H9 (cell line): ENCODE measurements at regions not wholly inside any gene's neighbourhood (a gene's known extent, or its start where the extent isn't known, plus 50 kb on each side); places are given as distances from the start of the nearest gene placed in this dataset.

Source experiments
- DNase-seq: peaks from one replicate; pipeline ENCODE4 v3.0.0-alpha.2; 2017
- H2AFZ ChIP-seq: one replicate; pipeline ENCODE4 v1.6.1; 2013; ENCODE audit warnings: mild to moderate bottlenecking, low read length, control low read depth, moderate library complexity
- H2AK5ac ChIP-seq: 2 replicates; pipeline ENCODE4 v1.6.1; 2013; ENCODE audit warnings: low read length, control low read depth, mixed read lengths; ENCODE audit not compliant: insufficient read length
- H2BK120ac ChIP-seq: one replicate; pipeline ENCODE4 v1.6.1; 2013; ENCODE audit warnings: low read depth, mild to moderate bottlenecking, low read length, control low read depth, inconsistent platforms; ENCODE audit not compliant: poor library complexity, severe bottlenecking
- H2BK12ac ChIP-seq: 2 replicates; pipeline ENCODE4 v1.6.1; 2013; ENCODE audit warnings: low read length, control low read depth, mixed read lengths, low read depth; ENCODE audit not compliant: insufficient read length
- H2BK15ac ChIP-seq: 2 replicates; pipeline ENCODE4 v1.6.1; 2013; ENCODE audit warnings: low read depth, low read length, control low read depth
- H2BK20ac ChIP-seq: one replicate; pipeline ENCODE4 v1.6.1; 2013; ENCODE audit warnings: low read depth, mild to moderate bottlenecking, low read length, control low read depth, inconsistent platforms; ENCODE audit not compliant: poor library complexity, severe bottlenecking
- H2BK5ac ChIP-seq: 2 replicates; pipeline ENCODE4 v1.6.1; 2013; ENCODE audit warnings: low read length, control low read depth, mixed read lengths; ENCODE audit not compliant: insufficient read length
- H3K14ac ChIP-seq: 2 replicates; pipeline ENCODE4 v1.6.1; 2013; ENCODE audit warnings: low read length, control low read depth; ENCODE audit not compliant: insufficient read depth
- H3K18ac ChIP-seq: 2 replicates; pipeline ENCODE4 v1.6.1; 2013; ENCODE audit warnings: low read depth, mild to moderate bottlenecking, mixed read lengths, low read length, control low read depth; ENCODE audit not compliant: insufficient read length
- H3K23ac ChIP-seq: 2 replicates; pipeline ENCODE4 v1.6.1; 2013; ENCODE audit warnings: low read length, control low read depth, mixed read lengths, low read depth; ENCODE audit not compliant: insufficient read length
- H3K23me2 ChIP-seq: 2 replicates; pipeline ENCODE4 v1.6.1; 2013; ENCODE audit warnings: low read depth, mild to moderate bottlenecking, mixed read lengths, low read length, control low read depth; ENCODE audit not compliant: insufficient read length, poor library complexity, severe bottlenecking
- H3K27ac ChIP-seq: 2 replicates; pipeline ENCODE4 v1.5.1; 2013; ENCODE audit warnings: low read length, control low read depth, mixed read lengths, low read depth; ENCODE audit not compliant: insufficient read length
- H3K27me3 ChIP-seq: 2 replicates; pipeline ENCODE4 v1.6.1; 2013; ENCODE audit warnings: low read length, control low read depth, inconsistent platforms; ENCODE audit not compliant: insufficient read depth
- H3K4ac ChIP-seq: 2 replicates; pipeline ENCODE4 v1.6.1; 2013; ENCODE audit warnings: low read depth, mild to moderate bottlenecking, control low read depth, inconsistent platforms, low read length, moderate library complexity
- H3K4me1 ChIP-seq: 2 replicates; pipeline ENCODE4 v1.6.1; 2013; ENCODE audit warnings: low read length, control low read depth, inconsistent platforms; ENCODE audit not compliant: insufficient read depth
- H3K4me2 ChIP-seq: 2 replicates; pipeline ENCODE4 v1.6.1; 2013; ENCODE audit warnings: low read length, control low read depth, mixed read lengths; ENCODE audit not compliant: insufficient read length, insufficient read depth
- H3K56ac ChIP-seq: 2 replicates; pipeline ENCODE4 v1.6.1; 2013; ENCODE audit warnings: low read depth, mild to moderate bottlenecking, mixed read lengths, low read length, control low read depth; ENCODE audit not compliant: insufficient read length
- H3K79me1 ChIP-seq: 2 replicates; pipeline ENCODE4 v1.6.1; 2013; ENCODE audit warnings: low read depth, mild to moderate bottlenecking, moderate library complexity, low read length, control low read depth, inconsistent platforms; ENCODE audit not compliant: insufficient read depth, poor library complexity, severe bottlenecking
- H3K79me2 ChIP-seq: 2 replicates; pipeline ENCODE4 v1.6.1; 2013; ENCODE audit warnings: low read length, control low read depth, inconsistent platforms; ENCODE audit not compliant: insufficient read depth
- H3K9ac ChIP-seq: 2 replicates; pipeline ENCODE4 v1.6.1; 2013; ENCODE audit warnings: low read length, control low read depth, mixed read lengths; ENCODE audit not compliant: insufficient read length; ENCODE audit errors: extremely low read depth
- H3K9me3 ChIP-seq: one replicate; pipeline ENCODE4 v1.6.1; 2013; ENCODE audit warnings: low read depth, low read length, inconsistent platforms; ENCODE audit not compliant: control insufficient read depth
- H3T11ph ChIP-seq: one replicate; pipeline ENCODE4 v1.6.1; 2013; ENCODE audit warnings: mild to moderate bottlenecking, low read length, control low read depth, inconsistent platforms
- H4K20me1 ChIP-seq: one replicate; pipeline ENCODE4 v1.6.1; 2013; ENCODE audit not compliant: control insufficient read depth, insufficient read length, insufficient read depth
- H4K5ac ChIP-seq: 2 replicates; pipeline ENCODE4 v1.6.1; 2013; ENCODE audit warnings: low read depth, mild to moderate bottlenecking, mixed read lengths, low read length, control low read depth; ENCODE audit not compliant: insufficient read length
- H4K8ac ChIP-seq: replicated peaks from 2 replicates; pipeline ENCODE4 v1.6.1; 2013; ENCODE audit warnings: low read length, control low read depth, mixed read lengths, low read depth; ENCODE audit not compliant: insufficient read length
- H4K91ac ChIP-seq: 2 replicates; pipeline ENCODE4 v1.6.1; 2013; ENCODE audit warnings: low read depth, mild to moderate bottlenecking, moderate library complexity, mixed read lengths, low read length, control low read depth; ENCODE audit not compliant: insufficient read length
- H3K27ac Mint-ChIP-seq, 3 experiments: 2 replicates in 2 of 3; 3 replicates in 1 of 3; pipeline ENCODE4 v1.8.0; 2020 to 2021; ENCODE audit warnings: mixed read lengths in 3 of 3, mild to moderate bottlenecking in 1 of 3, moderate library complexity in 1 of 3
- H3K27me3 Mint-ChIP-seq: 2 replicates; pipeline ENCODE4 v1.8.0; 2021; ENCODE audit warnings: low read depth, mild to moderate bottlenecking, moderate library complexity, mixed read lengths
- H3K36me3 Mint-ChIP-seq, 3 experiments: 2 replicates in 2 of 3; 3 replicates in 1 of 3; pipeline ENCODE4 v1.8.0; 2020 to 2021; ENCODE audit warnings: low read depth in 3 of 3, mixed read lengths in 3 of 3; ENCODE audit not compliant: insufficient read depth in 1 of 3
- H3K4me1 Mint-ChIP-seq, 2 experiments: 2 replicates each; pipeline ENCODE4 v1.8.0; 2020; ENCODE audit warnings: mixed read lengths in 2 of 2
- H3K4me3 Mint-ChIP-seq, 2 experiments: 2 replicates in 1 of 2; 3 replicates in 1 of 2; pipeline ENCODE4 v1.8.0; 2020 to 2021; ENCODE audit warnings: mild to moderate bottlenecking in 2 of 2, mixed read lengths in 2 of 2, moderate library complexity in 1 of 2
- H3K9me3 Mint-ChIP-seq, 2 experiments: 2 replicates in 1 of 2; 3 replicates in 1 of 2; pipeline ENCODE4 v1.8.0; 2020; ENCODE audit warnings: mild to moderate bottlenecking in 2 of 2, mixed read lengths in 2 of 2, moderate library complexity in 1 of 2
- WGBS: extraction: QIAGEN DNeasy Blood & Tissue Kit; methylation state at CpG from one replicate; pipeline ENCODE4 v1.1.7; 2013; ENCODE audit warnings: missing lambda C conversion rate, low lambda C conversion rate, mixed read lengths; ENCODE audit not compliant: insufficient read length; ENCODE audit errors: extremely low coverage; 5-methylcytosine and 5-hydroxymethylcytosine counted together
- TF ChIP-seq, protein P1 (sequence below): fragments of 200-600 bp; sonication (generic); conservative IDR thresholded peaks from 3 replicates; pipeline ENCODE4 v1.8.0; 2021; ENCODE audit warnings: antibody characterized with exemption, mild to moderate bottlenecking

DNA sequence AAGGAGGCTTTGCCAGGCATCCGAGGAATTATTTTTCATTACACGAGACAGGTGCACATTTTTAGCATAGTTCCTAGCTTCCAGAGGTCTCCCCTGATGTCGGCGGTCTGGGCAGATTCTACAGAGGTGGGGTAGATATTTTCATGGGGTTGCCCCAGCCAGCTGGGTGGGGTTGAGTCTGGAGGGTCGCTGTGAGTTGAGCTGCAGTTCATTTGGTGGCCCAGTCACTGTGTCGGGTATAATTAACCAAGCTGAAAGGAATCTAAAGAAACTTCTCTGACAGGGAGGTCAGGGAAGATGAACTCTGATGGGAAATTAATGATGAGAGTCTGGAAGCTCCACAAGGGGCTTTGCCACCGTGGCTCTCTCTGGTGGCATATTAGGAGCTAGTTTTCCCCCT is 233.7 kb upstream of the NAV2 start:
- Histone ChIP-seq H3K23ac (no peak overlapping the region), H3K18ac (no peak overlapping the region), H3K4ac (no peak overlapping the region), H3T11ph (no peak overlapping the region), H3K14ac (no peak overlapping the region), H3K23me2 (no peaks in the 10 kb centered on the region), H3K27ac (no peak overlapping the region), H2AFZ (no peak overlapping the region), H2BK5ac (no peak overlapping the region), H2BK12ac (no peak overlapping the region), H3K9ac (no peak overlapping the region), H3K4me1 (0 out of 2 replicates have a peak, but pooled peaks cover 2% of the 10 kb centered on the region), H2AK5ac (no peak overlapping the region), H2BK120ac (no peak overlapping the region), H3K27me3 (no peaks in the 10 kb centered on the region), H2BK15ac (no peak overlapping the region), H2BK20ac (no peak overlapping the region), H3K79me2 (no peaks in the 10 kb centered on the region), H4K20me1 (no peaks in the 10 kb centered on the region), H3K9me3 (no peaks in the 10 kb centered on the region), H3K4me2 (no peak overlapping the region), H3K56ac (no peak overlapping the region), H4K8ac (no peak overlapping the region), H4K91ac (no peak overlapping the region), H3K79me1 (no peaks in the 10 kb centered on the region), H4K5ac (no peak overlapping the region)
- H3K4me1 Mint-ChIP-seq, result peaks cover 11 to 18% of the 10 kb centered on the region in 2 experiments
- TF ChIP-seq, protein P1, sequence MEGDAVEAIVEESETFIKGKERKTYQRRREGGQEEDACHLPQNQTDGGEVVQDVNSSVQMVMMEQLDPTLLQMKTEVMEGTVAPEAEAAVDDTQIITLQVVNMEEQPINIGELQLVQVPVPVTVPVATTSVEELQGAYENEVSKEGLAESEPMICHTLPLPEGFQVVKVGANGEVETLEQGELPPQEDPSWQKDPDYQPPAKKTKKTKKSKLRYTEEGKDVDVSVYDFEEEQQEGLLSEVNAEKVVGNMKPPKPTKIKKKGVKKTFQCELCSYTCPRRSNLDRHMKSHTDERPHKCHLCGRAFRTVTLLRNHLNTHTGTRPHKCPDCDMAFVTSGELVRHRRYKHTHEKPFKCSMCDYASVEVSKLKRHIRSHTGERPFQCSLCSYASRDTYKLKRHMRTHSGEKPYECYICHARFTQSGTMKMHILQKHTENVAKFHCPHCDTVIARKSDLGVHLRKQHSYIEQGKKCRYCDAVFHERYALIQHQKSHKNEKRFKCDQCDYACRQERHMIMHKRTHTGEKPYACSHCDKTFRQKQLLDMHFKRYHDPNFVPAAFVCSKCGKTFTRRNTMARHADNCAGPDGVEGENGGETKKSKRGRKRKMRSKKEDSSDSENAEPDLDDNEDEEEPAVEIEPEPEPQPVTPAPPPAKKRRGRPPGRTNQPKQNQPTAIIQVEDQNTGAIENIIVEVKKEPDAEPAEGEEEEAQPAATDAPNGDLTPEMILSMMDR, result no peak
- H3K27me3 Mint-ChIP-seq, result no peaks in the 10 kb centered on the region; the same call in none of the 2 replicates
- WGBS, result no CpG with 5 or more reads among the region's 7 CpGs
- no peak overlapping the region for H3K27ac Mint-ChIP-seq
- H3K9me3 Mint-ChIP-seq, result no peaks in the 10 kb centered on the region
- H3K4me3 Mint-ChIP-seq, result no peak overlapping the region
- no peaks in the 10 kb centered on the region for H3K36me3 Mint-ChIP-seq
- no peak for DNase-seq
